SIG-M5 treated with dmso at 0.1 percent for 504 hours (cell line): ENCODE measurements at regions not wholly inside any gene's neighbourhood (a gene's known extent, or its start where the extent isn't known, plus 50 kb on each side); places are given as distances from the start of the nearest gene placed in this dataset.

ENCODE experiments used
- DNase-seq: peaks from one replicate; lab custom pipeline; 2025; ENCODE audit not compliant: unreplicated experiment; lab: John Stamatoyannopoulos, UW

- no peak for DNase-seq
Observed at GRCh38 chr6:105482227-105482844, 79.5 kb upstream of the PREP start.

GRCh38 chr6:105476978-105477377 is 74.1 kb upstream of the PREP start:
- DNase-seq = no peak

- DNase-seq = no peak
Observed at GRCh38 chr6:105474234-105474633, 71.4 kb upstream of the PREP start.

GRCh38 chr6:105469946-105470345 is 67.1 kb upstream of the PREP start:
- no peak for DNase-seq

- no peak for DNase-seq
Observed at GRCh38 chr6:105468850-105469249, 66.0 kb upstream of the PREP start.

GRCh38 chr6:105460860-105461259 is 58.0 kb upstream of the PREP start:
- no peak for DNase-seq

- peak; percentile 5 for DNase-seq
Observed at GRCh38 chr6:105459864-105460263, 57.0 kb upstream of the PREP start.

GRCh38 chr6:105459049-105459448 is 56.2 kb upstream of the PREP start:
- no peak for DNase-seq

- no peak for DNase-seq
Observed at GRCh38 chr6:105458551-105458950, 55.7 kb upstream of the PREP start.

GRCh38 chr6:105458084-105458483 is 55.2 kb upstream of the PREP start:
- DNase-seq = no peak

- no peak for DNase-seq
Observed at GRCh38 chr6:105453968-105454367, 51.1 kb upstream of the PREP start.

GRCh38 chr6:105452924-105453756 is 50.3 kb upstream of the PREP start:
- DNase-seq = peak; percentile 20
